Head of caudate nucleus (tissue), 42 donors: ENCODE measurements at regions not wholly inside any gene's neighbourhood (a gene's known extent, or its start where the extent isn't known, plus 50 kb on each side); places are given as distances from the start of the nearest gene placed in this dataset.
A peak's percentile ranks its signal among the peaks of the same experiment; 100 is the strongest.
"Not testable (repeated sequence)": the region's sequence is repeated elsewhere in the genome, so short reads cannot be mapped to it uniquely, and the experiment has no call there.

ENCODE experiments used
- DNase-seq, 42 donors: peaks; one replicate each; pipeline versions ENCODE4 v3.0.0 to v3.0.0-alpha.2; 2020 to 2021; ENCODE audit warnings: mixed read lengths in 7 of 42
- intact Hi-C: fragments of 100-400 bp; cut with DNase I; formaldehyde crosslinking; loops from one replicate; pipeline ENCODE4 v1.15.0; 2022

DNA sequence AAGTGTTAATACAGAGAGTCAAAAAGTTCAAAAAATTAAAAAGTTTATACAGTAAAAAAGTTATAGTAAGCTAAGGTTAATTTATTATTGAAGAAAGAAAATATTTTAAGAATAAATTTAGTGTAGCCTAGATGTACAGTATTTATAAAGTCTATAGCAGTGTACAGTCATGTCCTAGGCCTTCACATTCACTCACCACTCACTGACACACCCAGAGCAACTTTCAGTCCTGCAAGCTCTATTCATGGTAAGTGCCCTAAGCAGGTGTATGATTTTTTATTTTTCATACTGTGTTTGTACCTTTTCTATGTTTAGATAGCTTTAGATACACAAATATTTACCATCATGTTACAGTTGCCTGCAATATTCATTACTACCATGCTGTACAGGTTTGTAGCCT, 108.9 kb downstream of the FHIP1A start:
- DNase-seq, result no peak
- intact Hi-C loops, result no loop called here

- DNase-seq, result no peak
- intact Hi-C loops, result no loop called here
Measured at GRCh38 chr4:151518359-151518758, 109.4 kb downstream of the FHIP1A start.

DNA sequence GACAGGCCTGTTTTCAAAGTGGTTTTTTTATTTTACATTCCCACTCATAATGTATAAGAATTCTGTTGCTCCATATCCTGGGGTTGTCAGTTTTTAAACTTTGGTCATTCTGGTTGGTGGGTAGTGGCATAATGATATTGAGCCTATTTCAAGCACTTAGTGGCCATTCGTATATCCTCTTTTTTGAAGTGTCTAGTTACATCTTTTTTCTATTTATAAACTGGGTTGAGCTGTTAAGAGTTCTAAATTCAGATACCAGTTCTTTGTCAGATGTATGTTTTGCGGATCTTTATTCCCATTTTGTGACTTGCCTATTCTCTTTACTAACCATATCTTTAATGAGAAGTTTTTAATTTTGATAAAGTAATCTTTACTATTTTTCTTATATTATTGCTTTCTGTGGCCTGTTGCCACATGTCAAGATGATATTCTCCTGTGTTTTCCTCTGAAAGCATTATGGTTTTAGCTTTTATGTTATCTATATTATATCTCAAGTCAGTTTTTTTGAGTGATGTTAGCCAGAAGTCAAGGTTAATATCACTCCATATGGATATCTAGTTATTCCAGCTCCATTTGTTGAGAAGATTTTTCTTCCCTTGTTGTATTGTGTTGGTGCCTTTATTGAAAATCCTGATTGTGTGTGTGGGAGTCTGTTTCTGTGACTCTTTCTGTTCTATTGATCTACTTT, 110.9 kb downstream of the FHIP1A start:
- DNase-seq, result no peak
- intact Hi-C loops, result no loop called here

GRCh38 chr4:151522866-151523519, 114.0 kb downstream of the FHIP1A start:
- DNase-seq, result no peak
- intact Hi-C loops, result no loop called here

DNA sequence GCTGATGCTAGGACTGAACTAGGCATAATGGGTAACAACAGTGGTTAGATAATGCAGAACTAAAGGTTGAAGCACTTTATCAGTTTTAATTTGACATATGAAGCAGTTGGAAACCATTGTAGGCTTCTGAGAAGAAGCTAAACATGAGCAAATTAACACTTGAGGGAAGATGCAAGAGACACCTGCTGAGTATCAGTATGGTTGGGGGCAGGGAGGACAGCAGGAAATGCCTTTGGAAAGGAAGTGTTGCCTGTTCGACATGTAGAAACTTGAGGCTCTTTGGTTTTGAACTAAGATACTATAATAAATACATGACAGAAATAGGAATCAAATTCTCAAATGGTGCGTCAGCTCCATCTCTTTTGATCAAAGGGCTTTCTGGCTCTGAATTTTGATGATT, 115.6 kb downstream of the FHIP1A start:
- DNase-seq, result no peak
- intact Hi-C loops, result no loop called here

- DNase-seq, intact Hi-C loops: not testable (repeated sequence)
Measured at GRCh38 chr4:151526489-151526888, 117.5 kb downstream of the FHIP1A start.

DNA sequence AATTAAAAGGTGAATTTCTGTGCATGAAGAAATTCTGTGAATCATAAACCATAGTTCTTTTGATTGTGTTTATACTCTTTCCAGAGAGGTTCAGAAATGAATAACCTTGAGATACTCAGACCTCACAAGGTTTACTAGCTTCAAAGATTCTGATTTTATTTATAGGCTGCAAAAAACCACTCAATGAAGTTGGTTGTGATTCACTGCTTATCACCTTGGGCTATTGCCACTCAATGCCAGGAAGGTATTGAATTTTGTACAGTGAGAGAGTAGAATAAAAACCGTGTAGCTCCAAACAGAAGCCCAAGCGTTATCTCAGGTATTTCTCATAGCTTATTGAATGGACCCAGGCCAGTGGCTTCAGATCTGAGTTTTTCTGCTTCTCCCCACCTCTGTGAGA, 118.7 kb downstream of the FHIP1A start:
- DNase-seq, result no peak
- intact Hi-C loops, result no loop called here

- intact Hi-C loops, result no loop called here
- no peak for DNase-seq
Measured at GRCh38 chr4:151529187-151529586, 120.2 kb downstream of the FHIP1A start.

- no peak for DNase-seq
- intact Hi-C loops, result no loop called here
Measured at GRCh38 chr4:151530230-151530629, 121.3 kb downstream of the FHIP1A start.

- intact Hi-C loops, result no loop called here
- no peak for DNase-seq
Measured at GRCh38 chr4:151530783-151531182, 121.8 kb downstream of the FHIP1A start.

DNA sequence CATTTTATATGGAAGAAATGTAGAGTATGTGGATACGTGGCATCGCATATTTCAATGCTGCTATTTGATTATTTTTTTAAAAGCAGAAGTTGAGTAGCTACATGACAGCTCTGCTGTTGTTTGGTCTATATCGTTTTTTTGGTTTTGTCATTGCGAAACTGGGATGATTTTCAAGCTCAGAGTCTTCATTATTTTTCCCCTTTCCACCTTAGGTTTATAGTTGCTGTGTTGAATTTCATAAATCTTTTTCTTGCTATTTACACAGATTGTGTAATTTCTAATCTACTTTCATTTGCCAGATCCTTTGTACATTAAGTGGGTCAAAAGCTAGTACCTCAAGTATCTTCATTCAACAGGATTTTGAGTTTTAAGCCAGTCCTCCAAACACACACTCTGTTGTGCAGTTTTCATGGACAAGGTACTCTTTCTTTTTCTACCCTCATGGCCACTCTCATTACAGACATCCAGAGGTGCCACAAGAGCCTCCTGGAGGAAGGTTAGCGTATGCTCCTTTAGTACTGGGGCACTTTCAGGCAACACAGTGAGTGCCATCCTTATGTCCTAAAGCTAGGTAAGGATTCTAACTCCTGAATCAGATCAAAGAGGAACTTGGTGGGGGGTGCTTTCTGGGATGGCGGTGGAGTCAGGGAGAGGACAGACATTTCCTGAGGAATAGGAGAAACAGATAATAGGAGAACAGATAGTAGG, 123.2 kb downstream of the FHIP1A start:
- DNase-seq, result no peak

DNA sequence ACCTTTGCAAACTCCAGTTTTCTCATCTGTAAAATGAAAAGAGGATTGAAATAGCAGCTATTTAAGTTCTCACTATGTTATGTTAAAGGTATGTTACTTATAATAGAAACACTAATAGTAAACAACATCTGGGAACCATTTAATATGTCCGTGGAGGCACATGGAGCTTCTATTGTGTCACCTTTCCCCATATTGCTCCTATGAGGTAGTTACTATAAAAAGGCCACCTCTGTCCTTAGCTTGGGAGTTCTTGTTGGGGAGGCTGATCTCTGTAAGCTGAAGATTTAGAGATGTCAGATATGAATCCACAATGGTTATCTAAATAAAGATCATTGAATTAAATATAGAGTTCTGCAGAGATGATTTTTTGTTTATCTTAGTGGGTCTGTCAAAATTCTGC, 125.2 kb downstream of the FHIP1A start:
- DNase-seq, result no peak
- intact Hi-C loops, result no loop called here

More for the DNA sequence above, 123.2 kb downstream of the FHIP1A start:
- intact Hi-C loops, result no loop called here

DNA sequence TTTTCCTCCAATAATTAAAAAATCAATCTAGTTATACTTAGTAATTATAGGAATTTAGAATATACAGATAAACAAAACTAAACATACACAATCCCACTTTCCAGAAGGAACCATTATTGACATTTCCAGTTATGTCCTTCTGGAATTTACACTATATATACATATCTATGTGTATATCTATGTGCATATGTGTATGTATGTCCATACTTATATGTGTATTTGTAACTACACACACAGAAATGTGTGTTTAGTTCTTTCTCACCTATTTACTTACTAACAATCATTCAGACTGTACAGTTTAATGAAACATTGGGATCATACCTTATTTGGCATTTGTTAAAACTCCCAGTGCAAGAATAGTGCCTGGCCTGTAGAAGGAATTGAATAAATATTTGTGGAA, 126.4 kb downstream of the FHIP1A start:
- no peak for DNase-seq
- intact Hi-C loops, result no loop called here

GRCh38 chr4:151537687-151538086, 128.7 kb downstream of the FHIP1A start:
- intact Hi-C loops, result no loop called here
- DNase-seq, result peak in 12 of 42 donors; percentile 2 to 55 (median 20)

DNA sequence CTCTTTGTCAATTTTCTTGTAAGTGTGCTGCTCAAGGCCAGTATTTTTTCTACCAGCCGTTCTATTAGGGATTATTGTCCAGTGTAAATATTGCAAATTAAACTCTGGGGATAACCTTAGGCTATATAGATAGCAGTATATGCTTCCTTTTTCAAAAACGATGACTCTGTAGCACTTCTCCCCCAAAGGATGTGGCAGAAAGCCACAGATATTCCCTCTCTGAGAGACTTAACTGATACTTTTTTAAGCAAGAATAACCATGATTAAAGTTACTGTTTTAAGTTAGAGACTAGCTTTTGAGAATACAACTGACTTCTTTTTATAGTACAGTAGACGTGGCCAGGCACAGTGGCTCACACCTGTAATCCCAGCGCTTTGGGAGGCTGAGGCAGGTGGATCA, 130.0 kb downstream of the FHIP1A start:
- DNase-seq, result no peak
- intact Hi-C loops, result no loop called here

DNA sequence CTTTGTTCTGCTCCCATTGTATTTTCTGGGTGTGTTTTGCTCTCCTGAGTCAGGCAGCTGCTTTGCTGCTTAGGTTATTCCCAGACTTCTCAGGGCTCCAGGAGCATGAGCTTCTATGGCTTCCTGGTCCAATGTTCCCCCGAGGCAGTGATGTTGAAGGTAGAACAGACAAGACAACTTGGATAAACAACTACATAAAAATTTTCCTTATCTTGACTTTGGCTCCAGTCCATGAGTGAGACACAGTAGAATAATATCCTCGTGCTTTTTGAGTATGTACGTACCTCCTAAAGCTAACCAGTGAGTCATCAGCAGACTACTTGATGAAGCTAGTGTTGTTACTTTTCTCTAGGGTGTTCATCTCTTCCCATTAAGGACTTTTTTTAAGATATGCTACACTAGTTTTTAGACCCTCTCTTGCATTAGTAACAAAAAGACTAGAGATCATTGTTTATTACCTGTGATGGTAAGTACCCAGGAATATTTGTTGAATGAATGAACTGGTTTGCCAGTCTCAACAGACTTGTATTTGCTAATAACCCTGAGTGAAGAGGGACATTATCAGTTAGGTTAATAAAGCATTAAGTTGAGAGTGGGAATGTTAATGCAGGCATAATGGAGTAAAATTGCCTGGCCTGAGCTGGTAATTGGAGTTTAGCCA, 131.9 kb downstream of the FHIP1A start:
- intact Hi-C loops, result no loop called here
- no peak for DNase-seq

DNA sequence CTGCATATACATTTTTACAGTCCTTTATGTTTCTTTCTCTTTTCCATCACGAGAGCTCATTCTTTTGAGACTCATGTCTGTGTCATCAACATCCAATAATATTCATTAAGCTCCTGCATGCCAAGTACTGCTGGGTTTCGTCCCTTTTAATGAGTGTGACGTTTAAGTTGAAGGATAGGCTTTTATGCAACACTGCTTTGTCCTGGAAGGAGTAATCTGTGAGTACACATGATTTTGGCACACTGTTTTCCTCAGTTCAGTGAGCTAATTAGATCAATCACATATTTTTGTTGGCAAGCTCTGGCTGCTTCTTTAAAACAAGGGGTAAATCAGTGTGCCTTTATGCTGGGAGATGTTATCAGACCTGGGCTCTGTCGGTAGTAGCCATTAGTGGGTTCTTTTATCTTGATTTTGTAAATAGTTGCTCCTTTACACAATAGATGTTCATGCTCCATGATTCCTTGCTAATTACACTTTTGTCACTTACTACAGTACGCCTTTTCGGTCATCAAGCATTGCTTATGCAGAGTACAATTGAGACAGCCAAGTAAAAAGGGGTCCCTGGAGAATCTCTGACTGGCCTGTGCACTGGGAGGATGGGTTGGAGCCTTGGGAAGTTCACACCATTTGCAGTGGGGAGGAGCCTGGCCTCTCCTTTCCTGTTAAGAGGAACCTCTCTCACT, 132.6 kb downstream of the FHIP1A start:
- DNase-seq, result no peak
- intact Hi-C loops, result no loop called here

GRCh38 chr4:151548708-151549107, 139.7 kb downstream of the FHIP1A start:
- intact Hi-C loops, result no loop called here
- no peak for DNase-seq

DNA sequence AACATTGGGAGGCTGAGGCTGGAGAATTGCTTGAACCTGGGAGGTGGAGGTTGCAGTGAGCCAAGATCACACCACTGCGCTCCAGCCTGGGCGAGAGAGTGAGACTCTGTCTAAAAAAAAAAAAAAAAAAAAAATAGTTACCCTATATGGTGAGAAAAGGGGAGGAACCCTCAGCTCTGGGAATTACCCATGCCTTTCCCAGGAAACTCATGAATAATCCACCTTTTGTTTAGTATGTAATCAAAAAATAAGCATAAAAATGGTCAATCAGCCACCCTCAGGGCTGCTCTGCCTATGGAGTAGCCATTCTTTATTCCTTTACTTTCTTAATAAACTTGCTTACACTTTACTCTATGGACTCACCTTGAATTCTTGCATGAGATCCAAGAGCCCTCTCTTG, 140.4 kb downstream of the FHIP1A start:
- DNase-seq, intact Hi-C loops: not testable (repeated sequence)
